Nucleus accumbens (tissue), 56 donors: ENCODE measurements at regions not wholly inside any gene's neighbourhood (a gene's known extent, or its start where the extent isn't known, plus 50 kb on each side); places are given as distances from the start of the nearest gene placed in this dataset.

Experiments used
- DNase-seq, 56 donors: peaks; one replicate each; lab custom pipeline; 2025; lab: John Stamatoyannopoulos, UW

- DNase-seq, result peak in 5 of 56 donors; percentile 3 to 34 (median 4)
Observed at GRCh38 chr6:45830441-45831139, 185.1 kb downstream of the CLIC5 start.

DNA sequence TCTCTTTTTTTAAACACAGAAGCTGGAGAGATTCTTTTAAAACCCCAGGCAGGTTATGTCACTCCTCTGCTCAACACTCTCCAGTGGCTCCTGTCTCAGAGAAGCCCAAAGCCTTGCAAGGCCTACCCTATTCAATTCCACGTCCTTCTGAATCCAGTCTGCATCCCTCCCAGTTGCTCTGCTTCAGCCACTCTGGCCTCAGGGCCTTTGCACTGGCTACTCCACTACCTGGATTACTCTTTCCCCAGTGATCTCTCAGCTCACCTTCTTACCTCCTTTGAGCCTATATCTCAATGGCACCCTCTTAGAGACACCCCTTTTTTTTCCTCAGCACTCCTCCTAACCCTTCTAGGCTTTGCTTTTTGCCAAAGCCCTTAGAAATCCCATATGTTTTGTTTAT lies 185.8 kb downstream of the CLIC5 start:
- DNase-seq, result no peak

GRCh38 chr6:45827952-45828530 lies 187.6 kb downstream of the CLIC5 start:
- DNase-seq, result no peak

- no peak for DNase-seq
Observed at GRCh38 chr6:45822873-45823272, 192.8 kb downstream of the CLIC5 start.

GRCh38 chr6:45822246-45822812 lies 193.3 kb downstream of the CLIC5 start:
- DNase-seq, result no peak

- DNase-seq, result no peak
Observed at GRCh38 chr6:45818655-45819054, 197.0 kb downstream of the CLIC5 start.

GRCh38 chr6:45816674-45817297 lies 198.9 kb downstream of the CLIC5 start:
- no peak for DNase-seq

- DNase-seq, result no peak
Observed at GRCh38 chr6:45815466-45816125, 200.1 kb downstream of the CLIC5 start.

DNA sequence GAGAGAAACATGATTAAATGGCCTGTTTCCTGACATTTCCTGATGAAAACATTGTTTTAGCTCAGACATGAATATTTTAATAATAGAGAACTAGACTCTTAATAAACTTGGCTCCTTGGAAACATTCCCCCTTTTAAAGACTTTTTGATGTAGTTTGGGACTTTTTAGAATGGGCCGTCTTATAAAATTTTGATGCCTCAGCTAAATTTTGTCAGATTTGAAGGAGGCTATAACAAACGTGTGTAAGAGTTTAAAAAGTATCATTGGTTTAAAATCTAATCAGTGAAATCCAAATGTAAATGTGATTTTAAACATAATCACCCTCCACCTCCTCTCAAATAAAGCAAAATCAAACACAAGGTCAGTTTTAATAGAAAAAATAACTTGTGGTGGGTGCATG lies 200.9 kb downstream of the CLIC5 start:
- DNase-seq, result no peak

- DNase-seq, result no peak
Observed at GRCh38 chr6:45813943-45814342, 201.7 kb downstream of the CLIC5 start.

GRCh38 chr6:45812922-45813321 lies 202.7 kb downstream of the CLIC5 start:
- DNase-seq, result peak in 33 of 56 donors; percentile 2 to 53 (median 17)

GRCh38 chr6:45808917-45809316 lies 206.7 kb downstream of the CLIC5 start:
- no peak for DNase-seq

DNA sequence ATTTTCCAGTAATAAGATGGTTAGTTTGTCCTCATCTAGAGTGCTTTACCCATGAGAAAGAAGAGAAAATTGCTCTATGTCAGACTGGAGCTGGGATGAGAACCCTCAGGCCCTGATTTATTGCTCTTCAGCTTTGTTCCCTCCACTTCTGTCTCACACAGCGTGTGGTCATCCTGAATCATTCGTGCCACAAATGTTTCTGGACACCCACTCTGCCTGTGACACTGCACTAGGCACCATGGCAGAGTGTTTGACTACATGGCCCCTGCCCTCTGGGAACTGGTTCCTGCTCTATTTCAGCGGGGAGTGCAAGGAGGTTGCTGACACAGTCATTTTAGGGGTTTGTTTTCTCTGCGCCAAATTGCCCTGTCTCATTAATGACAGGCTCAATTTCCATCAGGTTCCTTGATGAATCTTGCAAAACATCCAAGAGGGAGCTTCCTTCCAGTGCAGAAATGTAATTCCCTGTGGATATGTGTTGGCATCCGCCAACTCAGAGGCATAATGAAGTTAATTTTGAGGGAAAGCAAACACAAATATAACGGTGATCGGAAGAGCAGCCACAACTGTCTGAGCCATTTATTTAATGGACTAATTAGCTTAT lies 207.5 kb downstream of the CLIC5 start:
- no peak for DNase-seq

GRCh38 chr6:45807311-45808041 lies 208.2 kb downstream of the CLIC5 start:
- no peak for DNase-seq

- no peak for DNase-seq
Observed at GRCh38 chr6:45806172-45806571, 209.5 kb downstream of the CLIC5 start.

DNA sequence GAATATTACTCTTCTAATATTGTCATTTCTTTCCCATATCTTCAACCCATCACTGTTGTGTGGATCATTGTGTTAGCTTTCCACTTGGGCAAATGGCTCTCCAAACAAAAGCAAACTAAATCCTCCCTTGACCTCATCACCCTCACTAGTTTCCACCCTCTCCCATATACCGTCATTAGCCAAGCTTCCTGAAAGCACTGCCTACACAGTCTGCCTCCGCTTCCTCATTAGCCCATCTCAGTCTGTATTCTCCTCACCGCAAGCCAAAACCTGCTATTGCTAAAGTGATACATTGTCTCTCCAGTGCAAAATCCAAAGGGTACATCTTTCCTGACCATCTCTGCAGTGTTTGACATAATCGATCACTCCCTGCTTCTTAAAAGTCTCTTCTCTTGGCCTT lies 212.6 kb downstream of the CLIC5 start:
- no peak for DNase-seq

- no peak for DNase-seq
Observed at GRCh38 chr6:45801471-45802289, 214.0 kb downstream of the CLIC5 start.

DNA sequence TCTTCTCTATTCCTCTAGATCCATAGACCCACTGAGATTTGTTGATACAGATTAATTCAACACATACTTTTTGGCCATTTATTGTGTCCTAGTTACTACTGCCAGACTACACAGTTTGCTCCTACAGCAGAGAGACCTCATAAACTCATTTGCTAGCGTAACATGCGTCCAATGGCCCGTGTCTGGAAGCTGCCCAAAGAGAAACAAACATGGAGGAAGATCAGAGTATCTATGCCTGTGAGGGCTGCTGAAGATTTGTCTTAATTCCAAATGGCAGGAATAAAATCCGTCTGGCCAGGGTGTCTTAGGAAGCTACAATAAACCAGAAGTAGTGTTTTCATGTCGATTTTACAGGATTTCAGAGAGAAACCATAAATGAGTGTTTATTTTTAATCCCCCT lies 214.7 kb downstream of the CLIC5 start:
- no peak for DNase-seq

DNA sequence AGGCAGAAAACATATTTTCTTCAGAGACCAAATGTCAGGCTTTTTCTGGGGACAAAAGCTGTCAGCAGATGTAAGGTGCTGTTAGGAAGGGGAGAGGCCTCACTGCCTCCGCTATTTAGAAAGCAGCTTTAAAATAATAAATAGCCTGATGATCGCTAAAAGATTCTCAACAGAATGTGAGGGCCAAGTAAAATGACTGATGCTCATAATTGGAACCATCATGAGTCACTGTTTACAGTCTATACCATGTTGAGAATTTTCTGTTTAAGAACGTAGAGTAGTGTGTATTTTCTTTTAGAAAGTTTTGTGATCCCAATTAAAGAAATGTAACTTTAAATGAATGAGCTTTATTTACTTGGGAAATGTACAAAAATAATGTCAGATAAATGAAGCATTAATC lies 220.0 kb downstream of the CLIC5 start:
- DNase-seq, result no peak
